ENCODE measurements at regions not wholly inside any gene's neighbourhood (a gene's known extent, or its start where the extent isn't known, plus 50 kb on each side); places are given as distances from the start of the nearest gene placed in this dataset.
"Not testable (repeated sequence)": the region's sequence is repeated elsewhere in the genome, so short reads cannot be mapped to it uniquely, and the experiment has no call there.

DNA sequence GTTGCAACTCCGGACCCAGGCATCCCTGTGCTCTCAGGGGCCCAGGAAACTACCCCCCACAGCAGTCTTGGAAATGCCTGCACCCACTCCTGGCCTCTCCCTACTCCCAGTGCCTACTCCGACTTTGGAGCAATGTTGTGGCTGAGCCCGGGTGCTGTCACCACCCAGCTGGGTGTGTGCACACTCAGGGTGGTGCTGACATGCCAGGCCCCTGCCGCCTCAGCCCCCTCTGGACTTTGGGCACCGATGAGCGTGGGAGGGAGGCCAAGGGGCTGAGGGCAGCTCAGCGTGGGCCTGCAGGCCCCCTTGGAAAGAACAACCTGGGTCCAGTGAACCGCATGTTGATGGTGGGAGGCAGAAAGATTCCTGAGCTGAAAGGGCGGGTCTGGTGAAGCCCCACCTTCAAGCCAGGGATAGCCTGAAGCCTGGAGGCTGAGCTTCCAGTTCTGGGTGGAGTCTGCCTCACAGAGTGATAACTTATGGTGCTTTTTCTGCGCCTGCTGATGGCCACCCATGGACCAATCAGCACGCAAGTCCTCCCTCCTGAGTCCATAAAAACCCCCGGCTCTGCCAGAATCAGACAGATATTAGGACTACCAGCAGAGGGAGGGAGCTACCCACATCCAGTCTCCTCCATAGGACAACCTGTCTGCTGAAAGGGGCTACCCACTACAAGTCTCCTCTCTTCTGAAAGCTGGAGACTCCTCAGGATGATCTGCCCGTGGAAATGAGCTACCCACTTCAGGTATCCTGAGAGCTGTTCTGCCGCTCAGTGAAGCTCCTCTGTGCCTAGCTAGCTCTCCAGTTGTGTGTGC is 380.4 kb upstream of the SORCS1 start:
- no peak for DNase-seq

DNA sequence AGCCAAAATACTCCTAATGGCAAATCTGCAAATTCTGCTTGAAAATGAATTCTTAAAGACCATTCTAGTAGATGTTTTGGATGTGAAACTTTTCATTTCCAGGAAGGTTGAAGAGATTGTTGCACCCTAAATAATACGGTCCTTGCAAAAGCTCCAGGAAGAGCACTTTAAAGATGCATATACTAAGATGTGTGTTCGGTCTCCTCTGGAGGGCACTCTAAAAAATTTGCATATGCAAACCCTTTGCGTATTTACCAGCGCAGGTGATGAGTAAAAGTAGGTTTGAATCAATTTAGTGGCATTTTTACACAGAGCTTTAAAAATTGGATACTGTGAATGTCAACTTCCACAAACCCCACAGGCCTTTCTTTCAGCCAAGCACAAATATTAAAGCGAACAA is 378.1 kb upstream of the SORCS1 start:
- no peak for DNase-seq

DNA sequence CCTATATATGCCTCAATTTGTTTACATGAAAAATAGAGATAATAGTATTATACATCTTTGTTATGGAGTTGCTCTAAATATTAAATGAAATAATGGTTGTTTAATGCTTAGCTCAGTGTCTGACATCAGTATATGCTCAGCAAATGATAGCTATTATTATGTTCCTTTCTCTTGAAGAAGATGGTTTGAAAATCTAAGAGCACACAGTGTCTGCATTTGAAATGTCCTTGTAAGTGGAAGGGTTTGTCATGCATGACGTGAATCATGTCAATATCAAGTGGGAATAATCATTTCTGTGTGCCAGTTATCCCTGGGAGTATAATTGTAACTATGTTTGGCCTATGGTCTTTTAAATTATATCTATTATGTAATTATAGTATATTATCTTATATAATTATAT is 377.5 kb upstream of the SORCS1 start:
- no peak for DNase-seq

DNA sequence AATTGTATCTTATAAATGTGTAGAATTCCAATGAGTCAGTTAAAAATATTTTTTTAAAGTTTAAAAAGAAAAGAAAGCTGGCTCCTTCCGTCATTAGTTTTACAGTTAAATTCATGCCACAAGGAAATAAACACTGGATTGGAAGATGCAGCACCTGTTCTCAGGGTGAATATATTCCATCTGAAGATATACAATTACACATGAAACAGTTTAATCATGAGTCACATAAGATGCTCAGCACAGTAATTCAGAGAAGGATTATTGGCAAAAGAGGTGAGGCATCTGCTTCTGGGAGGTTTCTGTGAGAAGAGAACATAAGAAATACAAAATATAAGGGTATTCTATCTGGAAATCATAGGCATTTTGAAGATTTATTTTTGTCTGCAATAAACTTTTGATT is 376.5 kb upstream of the SORCS1 start:
- DNase-seq = no peak

DNA sequence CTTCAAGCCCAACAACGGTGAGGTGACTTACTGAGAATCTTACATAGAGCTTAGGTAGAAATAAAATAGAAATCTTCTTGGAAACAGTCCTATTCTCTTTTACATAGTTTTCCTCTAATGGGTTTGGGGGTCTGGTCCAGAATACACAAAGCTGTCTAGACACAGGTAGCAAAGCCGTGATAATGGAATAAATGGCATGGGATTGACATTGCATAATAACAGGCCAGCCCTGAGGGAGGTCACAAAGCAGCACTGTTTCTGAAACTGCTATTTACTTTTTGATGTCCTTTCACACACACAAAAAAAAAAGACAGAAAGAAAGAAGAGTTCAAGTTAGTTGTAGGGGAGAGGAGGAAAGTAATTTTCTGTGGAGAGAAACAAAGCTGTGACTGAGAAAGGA is 364.8 kb upstream of the SORCS1 start:
- DNase-seq = no peak

DNA sequence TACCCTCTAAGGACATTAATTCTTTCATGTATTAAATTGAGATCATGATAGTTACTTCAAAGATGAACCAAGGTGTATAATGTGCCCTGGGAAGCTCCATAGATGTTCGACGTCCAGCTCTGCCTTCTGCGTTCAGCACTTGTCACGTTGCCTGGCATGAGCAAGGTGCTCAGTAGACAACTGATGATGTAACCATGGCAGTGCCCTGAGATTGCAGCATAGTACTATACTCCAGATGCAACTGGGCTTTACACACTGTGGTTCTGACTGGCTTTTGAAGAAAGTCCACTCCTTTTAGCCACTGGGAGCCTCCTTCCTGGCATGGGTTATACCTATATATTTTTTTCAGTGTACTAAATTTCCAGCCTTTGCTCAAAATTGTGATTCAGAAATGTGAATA is 355.8 kb upstream of the SORCS1 start:
- DNase-seq = no peak

DNA sequence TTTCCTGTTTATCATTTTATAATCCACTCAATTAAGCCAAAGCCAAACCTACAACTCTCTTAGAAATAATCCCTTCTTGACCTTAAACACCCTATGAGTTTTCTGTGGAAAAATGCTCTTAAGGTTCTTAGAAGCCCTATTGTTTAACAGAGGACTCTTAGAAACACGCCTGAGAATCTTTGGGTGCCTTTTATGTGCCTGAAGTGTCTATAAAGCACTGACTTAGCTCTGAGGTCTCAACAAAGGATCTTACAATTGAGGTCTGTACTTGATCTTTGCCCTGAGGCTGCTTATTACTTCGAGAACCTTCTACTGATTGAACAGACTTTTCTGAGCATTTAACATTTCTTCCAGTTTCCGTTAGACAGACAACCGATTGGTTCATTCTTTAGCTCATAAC is 353.3 kb upstream of the SORCS1 start:
- no peak for DNase-seq

DNA sequence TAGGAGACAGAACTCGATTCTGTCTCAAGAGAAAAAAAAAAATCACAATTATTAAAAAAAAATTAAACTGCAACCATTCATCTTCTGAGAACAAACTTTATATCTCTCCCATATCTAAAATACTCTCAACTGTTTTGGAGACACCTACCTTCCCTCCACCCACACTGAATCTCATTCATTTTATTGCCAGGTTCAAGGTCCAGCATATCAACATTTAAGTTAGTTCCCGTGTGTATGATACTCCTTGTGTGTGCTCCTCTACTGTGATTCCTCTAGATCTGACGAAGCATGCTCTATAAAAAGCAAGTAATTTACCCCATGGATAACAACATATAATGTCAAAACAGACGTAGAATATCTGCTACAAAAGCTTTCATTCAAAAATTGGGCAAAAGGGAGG is 351.8 kb upstream of the SORCS1 start:
- DNase-seq = no peak

DNA sequence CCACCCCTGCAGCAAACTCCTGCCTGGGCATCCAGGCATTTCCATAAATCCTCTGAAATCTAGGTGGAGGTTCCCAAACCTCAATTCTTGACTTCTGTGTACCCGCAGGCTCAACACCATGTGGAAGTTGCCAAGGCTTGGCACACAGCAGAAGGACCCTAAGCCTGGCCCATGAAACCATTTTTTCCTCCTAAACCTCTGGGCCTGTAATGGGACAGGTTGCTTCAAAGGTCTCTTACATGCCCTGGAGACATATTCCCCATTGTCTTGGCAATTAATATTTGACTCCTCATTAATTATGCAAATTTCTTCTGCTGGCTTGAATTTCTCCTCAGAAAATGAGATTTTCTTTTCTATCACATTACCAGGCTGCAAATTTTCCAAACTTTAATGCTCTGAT is 339.5 kb upstream of the SORCS1 start:
- DNase-seq = not testable (repeated sequence)

DNA sequence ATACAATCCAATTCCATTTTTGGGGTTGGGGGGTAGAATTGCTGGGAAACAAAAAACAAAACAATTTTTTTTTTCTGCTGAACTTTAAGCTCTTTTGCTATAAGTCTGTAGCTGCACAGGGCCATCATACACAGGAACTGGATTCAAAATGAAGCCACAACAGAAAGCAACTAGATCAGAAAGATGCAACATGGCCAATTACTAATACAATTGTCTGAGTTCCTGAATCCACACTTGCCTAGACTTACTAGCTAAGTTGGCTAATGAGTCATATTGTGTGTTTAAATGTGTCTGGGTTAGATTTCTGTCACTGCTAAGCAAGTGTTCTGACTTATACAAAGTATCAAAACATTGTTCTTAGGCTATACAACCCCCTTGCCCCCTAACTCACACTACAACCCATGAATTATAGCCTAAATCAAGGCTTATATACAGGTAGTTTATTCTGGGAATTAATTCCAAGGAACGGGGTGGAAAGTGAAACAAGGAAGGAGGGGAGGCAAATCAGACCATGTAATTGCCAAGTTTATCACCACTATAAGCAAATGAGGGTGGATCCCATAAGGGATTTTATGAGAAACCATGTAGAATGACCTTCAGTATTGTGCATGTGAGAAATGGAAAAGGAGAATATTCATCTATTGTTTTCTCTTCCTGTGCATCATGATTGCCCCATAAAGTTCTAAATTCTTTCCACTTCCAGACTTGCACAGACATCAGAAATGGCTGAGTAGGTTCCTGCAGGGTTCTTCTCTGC is 337.9 kb upstream of the SORCS1 start:
- DNase-seq = no peak

DNA sequence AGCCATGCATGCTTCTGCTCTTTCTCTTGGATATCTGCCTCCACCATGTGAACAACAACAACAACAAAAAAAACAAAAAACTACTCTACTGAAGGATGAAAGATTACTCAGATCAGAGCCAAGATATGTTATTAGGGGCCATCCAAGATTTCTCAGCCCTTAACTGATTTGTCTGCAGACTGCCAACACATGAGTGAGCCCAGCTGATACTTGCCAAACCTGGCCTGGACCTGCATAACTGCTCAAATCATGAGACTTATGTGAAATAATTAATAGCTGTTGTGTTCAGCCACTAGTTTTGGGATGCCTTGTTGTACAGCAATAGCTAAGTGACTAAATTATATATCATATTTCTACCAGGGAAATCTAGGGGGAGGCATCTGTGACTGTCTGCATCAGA is 334.5 kb upstream of the SORCS1 start:
- no peak for DNase-seq

DNA sequence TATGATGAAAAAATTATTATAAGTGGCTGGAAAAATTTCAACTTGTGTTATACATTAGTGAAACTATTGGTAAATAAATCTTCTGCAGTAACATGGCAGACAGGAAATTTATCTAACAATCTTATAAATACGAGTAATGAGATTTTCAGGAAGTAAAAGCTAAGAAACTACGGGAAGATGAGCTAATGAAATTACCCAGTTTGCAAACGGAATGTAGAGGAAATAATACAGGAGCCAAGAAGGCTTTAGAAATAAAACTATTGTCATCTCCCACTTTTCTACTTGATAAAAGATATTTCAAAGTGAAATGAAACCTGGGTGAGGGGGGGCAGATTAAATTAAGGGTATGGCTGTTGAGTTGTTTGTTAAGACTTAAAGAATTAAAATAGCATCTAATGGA is 332.5 kb upstream of the SORCS1 start:
- no peak for DNase-seq

DNA sequence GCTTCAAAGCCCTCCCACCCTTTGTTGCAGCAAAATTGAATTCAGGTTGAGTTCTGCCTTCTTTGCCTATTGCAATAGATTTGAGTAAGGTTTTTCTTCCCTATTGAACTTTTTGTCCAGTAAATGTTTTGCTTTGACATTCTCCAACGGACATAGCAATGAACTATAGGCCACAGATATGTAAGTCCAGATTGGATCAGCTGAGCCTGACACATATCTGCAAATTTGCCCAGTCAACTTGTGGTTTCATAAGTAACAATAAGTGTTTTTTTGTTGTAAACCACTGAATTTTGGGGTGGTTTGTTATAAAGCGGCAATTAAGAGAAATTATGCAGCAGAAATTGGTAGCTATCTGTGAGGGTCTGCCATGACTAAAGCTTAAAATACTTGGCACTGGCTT is 332.1 kb upstream of the SORCS1 start:
- no peak for DNase-seq

DNA sequence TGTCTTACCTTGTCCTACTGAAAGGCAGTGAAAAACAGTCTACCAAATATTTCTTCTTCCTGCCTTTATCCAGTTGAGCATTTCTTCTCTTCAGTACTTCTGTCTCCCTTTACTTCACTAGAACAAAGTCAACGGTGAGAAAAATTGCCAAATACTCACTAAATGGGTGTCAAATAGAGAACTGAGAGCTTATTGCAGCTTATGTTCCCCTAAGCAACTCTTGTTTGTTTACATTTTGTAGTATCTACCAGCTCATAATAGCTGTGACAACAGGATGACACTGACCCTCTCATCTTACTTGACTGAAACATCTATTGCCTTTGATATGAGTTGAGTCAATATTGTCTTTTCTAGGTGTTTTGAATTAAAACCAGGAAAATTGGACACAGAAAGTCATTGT is 327.9 kb upstream of the SORCS1 start:
- DNase-seq = no peak

DNA sequence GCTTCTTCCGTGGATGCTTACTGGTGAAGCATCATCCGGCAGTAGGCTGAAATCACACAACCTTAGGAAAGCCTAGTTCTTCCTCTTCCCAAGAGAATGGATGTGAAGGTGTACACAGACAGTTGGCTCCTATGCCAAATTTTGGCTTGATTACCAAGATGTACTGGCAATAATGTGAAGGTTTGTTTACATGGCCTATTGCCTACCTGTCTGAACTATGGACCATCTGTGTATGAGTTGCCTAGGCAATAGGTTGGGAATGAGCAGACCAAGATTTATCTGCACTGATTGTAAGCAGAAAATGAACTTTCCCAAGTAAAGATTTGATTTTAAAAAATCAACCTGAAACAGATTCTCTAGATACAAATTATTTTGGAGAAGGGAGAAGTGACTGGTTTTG is 325.9 kb upstream of the SORCS1 start:
- DNase-seq = no peak

DNA sequence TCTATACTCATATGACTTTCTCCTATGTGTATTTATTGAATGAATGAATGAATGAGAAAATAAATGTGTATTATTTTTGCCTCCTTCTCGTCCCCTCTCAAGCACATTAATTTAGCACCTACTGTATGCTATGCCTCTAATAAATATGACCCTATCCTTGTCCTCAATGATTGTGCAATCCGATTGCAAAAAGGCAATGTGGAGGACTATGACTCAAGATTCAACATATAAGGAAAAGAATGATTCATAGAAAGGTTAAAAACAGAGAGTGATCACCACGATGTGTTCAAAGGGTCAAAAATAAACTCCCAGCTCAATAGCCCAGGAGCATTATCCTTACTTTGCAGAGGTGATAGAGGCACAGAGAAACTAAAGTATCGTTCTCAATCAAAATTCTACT is 322.8 kb upstream of the SORCS1 start:
- DNase-seq = no peak

DNA sequence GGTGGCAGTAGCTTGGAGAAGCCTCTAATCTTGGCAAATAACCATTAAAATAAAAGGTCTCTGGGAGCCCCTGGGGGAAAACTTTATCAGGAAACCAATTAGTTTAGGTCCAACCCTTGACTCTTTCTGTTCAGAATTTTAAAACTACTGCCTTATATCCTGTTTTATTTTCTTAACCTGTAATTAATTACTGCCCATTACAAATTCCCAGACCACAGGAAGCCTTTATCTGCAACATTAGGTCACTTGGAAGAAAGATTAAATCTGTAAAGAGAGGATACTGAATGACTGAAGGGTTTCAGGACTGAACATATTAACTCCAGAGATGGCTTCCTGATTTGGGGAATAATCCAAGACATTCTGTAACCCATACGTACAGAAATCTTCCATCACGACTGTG is 320.5 kb upstream of the SORCS1 start:
- DNase-seq = no peak

DNA sequence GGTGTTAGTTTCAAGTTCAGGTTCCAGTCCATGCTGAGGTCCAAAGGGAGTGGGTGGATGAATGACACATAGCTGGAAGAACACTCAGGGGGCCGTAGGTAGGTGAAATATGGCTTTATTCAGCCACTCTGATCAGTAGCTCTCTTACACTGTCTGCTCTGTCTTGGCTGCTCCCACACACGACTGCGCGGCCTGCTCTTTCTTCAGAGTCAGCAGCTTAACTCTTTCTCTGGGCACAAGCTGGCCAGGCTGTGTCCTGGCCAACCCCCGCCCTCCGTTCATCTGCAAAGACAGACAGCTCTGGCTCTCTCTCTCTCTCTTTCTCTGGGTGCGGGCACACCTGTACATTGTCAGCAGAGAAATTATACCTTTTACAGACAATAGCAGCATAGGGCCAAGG is 317.4 kb upstream of the SORCS1 start:
- DNase-seq = no peak

DNA sequence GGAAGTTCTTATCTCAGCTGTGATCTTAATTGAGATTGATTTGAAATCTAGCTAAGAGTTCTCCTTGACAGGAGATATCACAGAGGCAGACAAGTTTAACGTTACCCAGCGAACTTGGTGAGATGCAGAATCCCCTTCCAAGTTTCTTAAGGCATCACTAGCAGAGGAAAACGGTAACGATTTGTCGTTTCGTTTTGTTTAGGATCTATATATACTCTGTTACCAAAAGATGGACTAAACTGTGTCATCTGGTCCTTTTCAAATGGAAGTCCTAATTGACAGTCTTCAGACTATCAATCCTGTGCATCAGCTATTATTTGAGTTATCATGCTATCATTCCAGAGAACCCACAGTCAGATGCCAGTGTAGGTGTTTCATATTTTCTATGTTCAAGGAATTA is 316.7 kb upstream of the SORCS1 start:
- no peak for DNase-seq

DNA sequence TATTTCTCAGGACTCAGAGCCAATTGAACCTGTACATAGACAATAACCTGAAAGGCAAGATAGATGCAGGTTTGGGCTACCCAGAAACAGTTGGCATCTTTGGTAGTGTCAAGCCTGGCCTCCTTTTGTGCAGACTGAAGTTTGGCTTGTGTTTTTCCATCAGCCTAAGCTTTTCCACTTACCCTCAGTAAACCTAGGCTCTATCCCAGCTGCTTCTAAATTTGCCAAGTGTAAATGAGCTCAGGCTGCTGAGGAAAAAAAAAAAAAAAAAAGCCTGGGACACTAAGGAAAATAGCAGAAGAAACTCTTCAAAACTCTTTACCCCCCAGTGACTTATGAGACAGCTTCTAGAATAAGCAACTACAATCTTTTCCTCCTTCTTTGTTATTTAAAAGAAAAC is 316.3 kb upstream of the SORCS1 start:
- no peak for DNase-seq

DNA sequence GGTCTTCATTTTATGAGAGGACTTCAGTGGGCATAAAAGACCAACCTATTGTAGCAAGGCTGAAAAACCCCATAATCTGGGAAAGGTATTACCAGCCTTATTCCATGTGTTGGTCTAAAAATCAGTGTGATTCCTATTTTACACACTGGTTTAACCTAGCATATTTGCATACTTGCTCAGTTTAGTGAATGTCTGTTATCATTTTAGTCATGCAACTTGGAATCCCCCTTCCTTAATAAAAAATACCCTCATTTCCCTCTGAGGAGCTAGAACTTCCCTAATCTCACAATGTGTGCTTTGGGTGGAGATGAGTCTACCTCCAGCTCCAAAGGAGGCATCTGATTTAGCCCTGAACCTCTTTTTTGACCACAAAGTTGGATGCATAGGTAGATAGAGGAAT is 312.8 kb upstream of the SORCS1 start:
- DNase-seq = no peak

DNA sequence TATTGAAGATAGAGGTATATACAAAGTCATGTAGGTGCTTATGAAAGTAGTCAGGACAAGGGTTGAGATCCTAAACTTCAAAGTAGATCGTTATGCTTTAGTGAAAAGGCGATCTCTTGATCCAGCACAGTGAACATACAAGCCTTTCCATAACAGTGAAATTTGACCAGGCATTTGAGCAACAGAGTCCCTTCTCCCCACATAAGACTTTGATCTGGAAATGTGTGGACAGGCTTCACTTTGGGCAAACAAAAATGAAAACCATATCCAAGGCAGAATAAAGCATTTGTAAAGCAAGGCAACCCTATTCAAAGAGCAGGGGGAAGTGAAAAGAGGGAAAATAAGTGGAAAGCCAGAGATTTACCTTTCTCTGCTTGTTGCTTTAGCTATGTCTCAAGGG is 311.9 kb upstream of the SORCS1 start:
- DNase-seq = no peak

DNA sequence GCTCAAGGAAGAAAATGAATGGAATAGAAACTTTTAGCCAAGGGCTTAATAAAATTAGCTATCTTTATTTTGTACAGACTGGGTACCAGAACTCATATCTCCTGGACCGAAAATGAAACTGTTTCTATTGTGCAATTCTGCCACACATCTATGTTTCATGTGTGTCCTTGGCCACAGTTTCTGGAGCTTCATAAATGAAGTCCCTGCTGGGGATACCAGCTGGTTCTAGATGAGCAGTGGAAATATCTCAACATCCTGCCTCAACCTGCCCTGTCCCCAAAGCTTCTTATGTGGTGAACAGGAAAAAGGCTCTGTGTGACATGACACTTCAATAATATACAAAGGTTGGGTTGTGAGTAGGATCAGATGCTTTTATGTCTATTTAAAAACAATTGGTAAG is 310.1 kb upstream of the SORCS1 start:
- DNase-seq = no peak

DNA sequence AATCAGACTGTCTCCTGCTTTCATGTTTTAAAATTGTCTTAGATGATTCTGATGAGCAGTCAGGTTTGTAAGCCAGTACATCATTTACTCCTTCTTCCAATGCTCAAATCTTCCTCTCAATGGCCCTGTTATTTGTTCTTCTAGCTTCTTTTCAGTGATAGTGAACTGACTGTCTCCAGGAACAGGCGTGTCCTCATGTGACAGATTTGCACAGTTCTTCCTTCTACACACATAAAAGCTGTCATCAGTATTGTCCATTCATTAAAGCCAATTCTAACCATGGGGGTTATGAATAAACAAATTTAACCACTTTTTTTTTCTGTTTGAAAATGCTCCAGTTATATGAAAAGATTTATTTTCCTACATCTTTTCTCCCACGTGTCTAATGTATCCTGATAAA is 308.7 kb upstream of the SORCS1 start:
- DNase-seq = no peak

DNA sequence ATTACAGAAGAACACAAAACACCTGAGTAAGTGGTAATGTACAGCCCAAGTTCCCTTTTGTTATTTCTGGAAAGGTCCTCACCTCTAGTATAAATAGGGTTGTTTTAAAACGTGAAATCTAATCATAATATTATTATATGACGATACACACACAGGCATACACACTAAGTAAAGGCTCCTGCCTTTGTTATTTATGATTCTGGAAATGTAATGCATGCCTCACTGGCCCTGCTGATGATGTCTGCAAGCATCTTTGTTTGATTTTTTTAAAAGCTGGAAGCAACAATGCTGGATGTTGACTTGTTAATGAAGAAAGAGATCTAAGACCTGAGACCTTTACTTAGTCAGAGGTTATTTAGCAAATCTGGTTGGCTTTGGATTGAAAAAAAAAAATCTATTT is 307.4 kb upstream of the SORCS1 start:
- no peak for DNase-seq

All from hematopoietic multipotent progenitor cell treated with erythropoietin and hydrocortisone succinate and interleukin-3 and kit ligand, for 4 days (in vitro differentiated cells).